Putamen (tissue), 1 donor: ENCODE measurements at regions not wholly inside any gene's neighbourhood (a gene's known extent, or its start where the extent isn't known, plus 50 kb on each side); places are given as distances from the start of the nearest gene placed in this dataset.

Experiments used
- DNase-seq: peaks from one replicate; pipeline ENCODE4 v3.0.0-alpha.2; 2016; ENCODE audit warnings: low spot score

GRCh38 chr16:6576606-6577005, 756.0 kb upstream of the RBFOX1 start:
- no peak for DNase-seq

GRCh38 chr16:6576113-6576512, 756.5 kb upstream of the RBFOX1 start:
- DNase-seq = no peak

- no peak for DNase-seq
These were observed 758.5 kb upstream of the RBFOX1 start for GRCh38 chr16:6574146-6574545.

GRCh38 chr16:6573577-6573976, 759.1 kb upstream of the RBFOX1 start:
- peak; percentile 48 for DNase-seq

DNA sequence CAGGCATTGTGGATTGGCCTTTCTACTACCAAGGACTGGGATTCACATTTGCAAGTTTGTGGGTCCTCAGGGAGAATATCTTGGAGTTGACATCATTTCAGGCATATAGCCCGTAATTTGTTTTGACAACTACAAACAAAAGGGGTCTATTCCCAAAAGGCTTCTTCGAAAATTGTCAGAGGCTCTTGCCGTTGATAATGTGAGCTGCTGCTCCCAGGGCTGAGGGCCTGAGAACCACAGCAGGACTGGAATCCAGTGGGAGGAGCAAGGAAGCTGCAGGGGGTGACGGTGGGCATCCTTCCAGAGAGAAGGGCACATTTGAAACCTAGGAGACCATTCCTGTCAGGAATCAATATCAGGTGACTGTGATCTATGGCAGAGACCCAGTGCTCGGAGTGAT, 761.6 kb upstream of the RBFOX1 start:
- DNase-seq = no peak

- DNase-seq = no peak
These were observed 762.1 kb upstream of the RBFOX1 start for GRCh38 chr16:6570530-6570929.

GRCh38 chr16:6562986-6563385, 769.7 kb upstream of the RBFOX1 start:
- DNase-seq = no peak

DNA sequence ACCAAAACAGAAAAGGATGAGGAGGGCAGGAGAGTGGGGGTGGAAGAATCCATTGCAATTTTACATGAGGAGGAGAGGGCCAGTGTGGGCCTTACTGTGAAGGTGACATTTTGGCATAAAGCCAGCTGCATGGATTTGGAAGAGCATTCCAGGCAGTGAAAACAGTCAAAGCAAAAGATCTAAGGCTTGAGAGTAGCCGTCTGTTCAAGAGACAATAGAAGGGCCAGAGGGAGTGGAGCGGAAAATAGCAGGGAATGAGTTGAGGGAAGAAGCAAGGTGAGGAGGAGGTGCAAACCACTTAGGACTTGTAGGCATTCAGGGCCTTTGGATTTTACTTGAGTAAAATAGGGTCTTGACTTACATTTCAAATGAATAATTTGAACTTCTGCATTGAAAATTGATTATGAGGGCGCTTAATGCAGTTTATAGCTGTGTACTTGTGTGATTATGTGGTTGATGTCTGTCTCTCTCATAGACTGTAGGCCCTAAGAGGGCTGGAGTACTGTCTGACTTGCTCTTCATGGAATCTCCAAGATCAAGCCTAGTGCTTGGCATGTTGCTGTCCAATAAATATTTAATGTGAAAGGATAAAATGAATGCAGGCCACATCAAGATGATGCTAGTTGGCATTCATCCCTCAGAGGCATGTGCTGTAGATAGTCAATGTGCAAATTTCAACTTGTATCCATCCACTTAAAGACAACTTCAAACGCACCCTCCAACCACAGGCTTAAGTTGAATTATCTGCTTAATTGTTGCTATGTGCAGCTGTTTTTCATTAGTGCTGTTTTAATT, 772.1 kb upstream of the RBFOX1 start:
- no peak for DNase-seq

- DNase-seq = no peak
These were observed 774.0 kb upstream of the RBFOX1 start for GRCh38 chr16:6558661-6559060.

DNA sequence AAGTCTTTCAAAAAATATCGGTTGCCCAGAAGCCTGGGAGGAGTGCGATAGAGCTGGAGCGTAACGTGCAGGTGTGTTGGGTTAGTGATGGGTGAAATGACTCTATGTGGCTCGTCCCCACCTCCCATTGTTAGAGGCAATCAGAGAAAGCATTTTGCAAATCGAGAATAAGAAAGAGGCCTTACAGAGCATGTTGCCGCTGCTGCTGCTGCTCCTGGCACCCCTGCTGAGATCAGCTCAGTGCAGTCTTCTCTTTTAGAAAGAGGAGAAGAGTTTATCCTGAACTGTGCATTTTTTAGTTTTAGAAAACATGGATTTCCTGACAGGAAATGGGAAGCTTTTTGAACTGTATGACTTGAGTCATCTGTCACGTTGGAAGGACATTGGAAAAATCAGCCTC, 774.5 kb upstream of the RBFOX1 start:
- DNase-seq = no peak

- DNase-seq = no peak
These were observed 775.2 kb upstream of the RBFOX1 start for GRCh38 chr16:6557353-6558023.

DNA sequence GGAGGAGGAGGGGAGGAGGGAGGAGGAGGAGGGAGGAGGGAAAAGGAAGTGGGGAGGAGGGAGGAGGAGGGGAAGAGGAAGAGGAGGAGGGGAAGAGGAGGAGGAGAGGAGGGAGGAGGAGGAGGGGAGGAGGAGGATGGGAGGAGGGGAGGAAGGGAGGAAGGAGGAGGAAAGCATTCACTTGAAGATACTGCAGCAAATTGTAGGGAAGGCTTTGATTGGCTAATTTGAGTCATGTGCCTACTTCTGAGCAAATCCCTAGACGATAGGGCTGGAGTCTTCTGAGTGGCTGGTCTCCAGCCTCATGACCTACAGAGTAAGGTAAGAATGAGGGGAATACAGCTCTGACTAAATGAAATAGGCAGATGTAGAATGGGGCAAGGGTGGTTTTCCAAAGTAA, 783.2 kb upstream of the RBFOX1 start:
- no peak for DNase-seq

- no peak for DNase-seq
These were observed 784.1 kb upstream of the RBFOX1 start for GRCh38 chr16:6548507-6548906.

DNA sequence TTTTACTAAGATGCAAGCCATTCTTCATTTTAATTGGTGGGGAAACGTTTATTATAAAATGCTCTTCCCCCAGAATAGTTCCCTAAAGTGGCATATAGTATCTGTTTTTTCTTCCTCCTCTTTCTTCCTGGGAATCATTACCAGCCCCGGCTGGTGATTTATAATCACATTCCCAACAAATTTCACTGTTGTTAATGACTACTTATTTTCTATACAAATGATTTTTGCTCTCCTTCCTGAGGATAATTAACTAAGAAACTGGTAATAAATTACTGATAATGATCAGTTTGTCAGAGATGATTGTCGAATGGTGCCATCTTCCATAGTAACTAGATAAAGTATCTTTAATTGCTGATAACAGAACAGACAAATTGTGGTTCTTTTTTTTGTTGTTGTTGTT, 785.5 kb upstream of the RBFOX1 start:
- no peak for DNase-seq

- no peak for DNase-seq
These were observed 787.3 kb upstream of the RBFOX1 start for GRCh38 chr16:6545329-6545728.

GRCh38 chr16:6541267-6541666, 791.4 kb upstream of the RBFOX1 start:
- DNase-seq = no peak

- DNase-seq = no peak
These were observed 796.2 kb upstream of the RBFOX1 start for GRCh38 chr16:6536411-6536810.

DNA sequence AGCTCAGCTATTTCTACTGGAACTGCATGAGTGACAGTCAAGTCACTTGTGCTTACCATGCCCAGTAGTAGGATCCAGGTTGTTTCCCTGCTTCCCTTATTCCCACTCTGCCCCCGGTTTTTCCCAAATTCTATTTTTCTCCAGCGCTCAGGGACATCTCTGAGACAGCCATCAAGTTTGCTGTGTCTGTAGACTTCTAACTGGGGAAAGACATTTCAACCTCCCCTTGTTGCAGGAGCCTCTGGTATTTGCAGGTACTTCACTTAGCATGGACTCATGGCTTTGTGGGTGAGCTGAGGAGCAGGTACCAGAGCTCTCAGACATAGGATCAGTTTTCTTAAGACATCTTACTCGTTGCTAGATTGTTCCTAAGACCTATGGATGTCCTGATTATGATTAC, 801.6 kb upstream of the RBFOX1 start:
- no peak for DNase-seq

DNA sequence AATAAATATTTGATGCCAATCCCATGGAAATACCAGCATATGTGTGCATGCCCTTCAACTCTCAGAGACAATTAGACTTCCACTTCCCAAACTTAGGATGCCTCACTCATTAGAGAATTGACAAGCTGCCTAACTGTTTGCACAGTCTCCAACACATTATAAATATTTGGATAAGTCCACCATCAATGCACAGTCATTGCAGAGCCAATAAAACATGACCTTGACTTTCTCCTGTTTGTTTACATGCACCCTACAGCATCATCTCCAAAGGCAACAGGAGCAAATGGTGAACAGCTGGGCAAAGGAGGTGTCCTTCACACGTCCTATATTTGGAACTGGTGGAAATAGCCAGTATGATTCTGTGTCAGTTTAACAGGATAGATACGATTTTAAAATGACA, 804.4 kb upstream of the RBFOX1 start:
- DNase-seq = no peak

- DNase-seq = no peak
These were observed 805.0 kb upstream of the RBFOX1 start for GRCh38 chr16:6527646-6528045.

DNA sequence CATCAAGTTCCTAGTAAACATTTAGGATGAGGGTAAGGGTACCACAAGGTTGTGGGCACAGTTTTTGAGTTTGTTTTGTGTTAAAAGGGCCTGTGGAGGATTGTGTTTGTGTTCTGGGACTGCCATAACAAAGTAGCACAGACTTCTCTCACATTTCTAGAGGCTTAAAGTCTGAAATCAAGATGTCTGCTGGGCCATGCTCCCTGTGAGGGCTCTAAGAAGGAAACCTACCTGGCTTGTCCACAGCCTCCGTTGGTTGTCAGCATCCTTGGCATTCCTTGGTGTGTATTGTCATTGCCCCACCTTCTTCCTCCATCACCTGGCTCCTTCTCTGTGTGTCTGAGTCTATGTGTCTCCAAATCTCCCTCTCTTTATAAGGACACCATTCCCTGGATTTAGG, 808.1 kb upstream of the RBFOX1 start:
- no peak for DNase-seq

DNA sequence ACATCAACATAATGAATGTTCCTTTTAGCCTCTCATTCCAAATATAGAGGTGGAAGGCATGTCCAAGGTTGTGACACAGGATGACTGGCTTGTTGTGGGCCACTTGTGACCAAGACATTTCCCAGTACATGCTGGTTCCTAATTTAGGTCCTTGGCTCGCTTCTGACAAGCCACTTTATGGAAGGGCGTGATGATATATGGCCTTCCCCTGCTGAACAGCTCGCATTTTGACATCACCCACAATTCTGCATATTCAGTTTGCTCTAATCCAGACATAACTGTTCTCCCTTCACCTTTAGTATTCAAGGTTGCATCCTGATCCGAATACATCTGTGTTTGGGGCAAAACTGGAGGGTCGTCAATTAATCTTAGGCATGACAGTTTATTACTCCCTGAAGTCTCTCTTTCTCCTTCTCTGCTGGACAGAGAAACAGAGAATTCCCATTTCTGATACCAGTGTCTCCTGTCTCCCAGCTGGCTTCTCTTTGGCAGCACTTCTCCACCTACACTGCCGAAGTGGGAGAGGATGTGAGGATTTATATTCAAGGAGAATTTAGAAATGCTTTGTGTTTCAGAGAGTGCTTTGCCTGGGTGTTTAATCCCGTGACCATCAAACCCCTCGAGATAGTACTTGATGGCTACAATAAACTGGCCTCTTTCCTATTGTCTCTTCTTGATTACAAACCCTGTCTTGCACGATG, 815.5 kb upstream of the RBFOX1 start:
- peak; percentile 18 for DNase-seq

DNA sequence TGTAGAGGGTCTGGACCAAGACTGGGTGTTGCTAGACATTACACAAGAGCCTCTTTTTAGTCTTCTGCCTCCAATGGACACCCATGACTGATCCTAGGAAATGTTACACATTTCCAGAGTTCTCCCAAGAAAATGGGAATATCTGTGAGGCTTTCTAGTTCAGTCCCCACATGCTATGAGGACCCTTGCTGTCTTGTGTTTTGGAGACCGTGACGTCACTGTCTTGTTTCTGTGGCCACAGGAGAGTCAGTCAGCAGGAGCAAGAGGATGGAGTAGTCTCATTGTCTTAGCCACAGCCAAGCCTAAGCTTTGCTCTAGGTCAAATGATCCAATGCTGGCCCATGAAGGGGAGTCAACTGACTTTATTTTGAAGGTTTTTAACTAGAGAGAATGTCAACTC, 820.1 kb upstream of the RBFOX1 start:
- DNase-seq = no peak
